Calu3 (cell line): ENCODE measurements at regions not wholly inside any gene's neighbourhood (a gene's known extent, or its start where the extent isn't known, plus 50 kb on each side); places are given as distances from the start of the nearest gene placed in this dataset.
"Not testable (repeated sequence)": the region's sequence is repeated elsewhere in the genome, so short reads cannot be mapped to it uniquely, and the experiment has no call there.

Experiments
- BruUV-seq: library from RNA; stranded (reverse); fragments of 400-500 nt; replicated peaks from 2 replicates; lab custom pipeline; 2021; lab: Mats Ljungman, UMichigan
- CTCF ChIA-PET: fragments of 300-600 bp; sonication (Branson Sonifier 250); formaldehyde crosslinking; loops from one replicate; lab custom pipeline; 2022; ENCODE audit warnings: antibody characterized with exemption; lab: Charles Lee
- DNase-seq: peaks from one replicate; pipeline ENCODE4 v3.0.0; 2022
- H3K27ac Mint-ChIP-seq: one replicate; pipeline ENCODE4 v1.8.0; 2022; ENCODE audit warnings: mixed read lengths; ENCODE audit not compliant: unreplicated experiment
- H3K27me3 Mint-ChIP-seq: one replicate; pipeline ENCODE4 v1.8.0; 2022; ENCODE audit warnings: mixed read lengths; ENCODE audit not compliant: unreplicated experiment
- H3K36me3 Mint-ChIP-seq: one replicate; pipeline ENCODE4 v1.8.0; 2022; ENCODE audit warnings: mild to moderate bottlenecking, moderate library complexity, mixed read lengths; ENCODE audit not compliant: insufficient read depth, unreplicated experiment
- H3K4me1 Mint-ChIP-seq: one replicate; pipeline ENCODE4 v1.8.0; 2022; ENCODE audit warnings: mild to moderate bottlenecking, low read depth, mixed read lengths; ENCODE audit not compliant: unreplicated experiment
- H3K4me3 Mint-ChIP-seq: one replicate; pipeline ENCODE4 v1.8.0; 2022; ENCODE audit warnings: mild to moderate bottlenecking, low read depth, moderate library complexity, mixed read lengths; ENCODE audit not compliant: unreplicated experiment
- H3K9me3 Mint-ChIP-seq: one replicate; pipeline ENCODE4 v1.8.0; 2022; ENCODE audit warnings: low read depth, mixed read lengths; ENCODE audit not compliant: unreplicated experiment
- CTCF ChIP-seq: fragments of 200-600 bp; IDR thresholded peaks from one replicate; pipeline ENCODE4 v1.8.0; 2022; ENCODE audit warnings: antibody characterized with exemption; ENCODE audit not compliant: unreplicated experiment
- intact Hi-C: fragments of 100-400 bp; cut with micrococcal nuclease; formaldehyde crosslinking; loops from one replicate; pipeline ENCODE4 v1.10.0; 2022; ENCODE audit not compliant: unreplicated experiment

GRCh38 chr14:105596374-105596773 lies 70.0 kb downstream of the TMEM121 start:
- H3K27ac Mint-ChIP-seq, H3K36me3 Mint-ChIP-seq, BruUV-seq, H3K4me3 Mint-ChIP-seq, intact Hi-C loops, H3K9me3 Mint-ChIP-seq, H3K4me1 Mint-ChIP-seq, CTCF ChIA-PET, DNase-seq: not testable (repeated sequence)
- peaks cover 11% of the 10 kb centered on the region for H3K27me3 Mint-ChIP-seq

GRCh38 chr14:105598040-105598763 lies 71.8 kb downstream of the TMEM121 start:
- CTCF ChIA-PET, H3K27ac Mint-ChIP-seq, BruUV-seq, H3K36me3 Mint-ChIP-seq, intact Hi-C loops, H3K4me3 Mint-ChIP-seq, H3K4me1 Mint-ChIP-seq, H3K9me3 Mint-ChIP-seq, DNase-seq: not testable (repeated sequence)
- H3K27me3 Mint-ChIP-seq: peaks cover 11% of the 10 kb centered on the region

- H3K27ac Mint-ChIP-seq, H3K9me3 Mint-ChIP-seq, BruUV-seq: not testable (repeated sequence)
Observed at GRCh38 chr14:105598925-105599586, 72.7 kb downstream of the TMEM121 start.

GRCh38 chr14:105600195-105600938 lies 74.0 kb downstream of the TMEM121 start:
- H3K36me3 Mint-ChIP-seq, CTCF ChIA-PET, H3K4me3 Mint-ChIP-seq, H3K9me3 Mint-ChIP-seq, DNase-seq, H3K4me1 Mint-ChIP-seq, BruUV-seq, intact Hi-C loops, H3K27ac Mint-ChIP-seq: not testable (repeated sequence)
- H3K27me3 Mint-ChIP-seq: peaks cover 12% of the 10 kb centered on the region

More at GRCh38 chr14:105598925-105599586, 72.7 kb downstream of the TMEM121 start:
- H3K4me3 Mint-ChIP-seq, H3K36me3 Mint-ChIP-seq, CTCF ChIA-PET, DNase-seq, H3K4me1 Mint-ChIP-seq, intact Hi-C loops: not testable (repeated sequence)
- peaks cover 11% of the 10 kb centered on the region for H3K27me3 Mint-ChIP-seq

- H3K9me3 Mint-ChIP-seq: no peaks in the 10 kb centered on the region
- no TSS peak for BruUV-seq
- no peak overlapping the region for H3K27ac Mint-ChIP-seq
- no peak overlapping the region for H3K4me3 Mint-ChIP-seq
- peaks cover 16% of the 10 kb centered on the region for H3K27me3 Mint-ChIP-seq
- CTCF ChIA-PET: no interaction called here
- DNase-seq: no peak
- TF ChIP-seq CTCF: no peak
- H3K4me1 Mint-ChIP-seq: no peaks in the 10 kb centered on the region
- H3K36me3 Mint-ChIP-seq: no peaks in the 10 kb centered on the region
- intact Hi-C loops: no loop called here
Observed at GRCh38 chr14:105600939-105601359, 74.6 kb downstream of the TMEM121 start.
